ENCODE measurements at regions not wholly inside any gene's neighbourhood (a gene's known extent, or its start where the extent isn't known, plus 50 kb on each side); places are given as distances from the start of the nearest gene placed in this dataset.
"Not testable (repeated sequence)": the region's sequence is repeated elsewhere in the genome, so short reads cannot be mapped to it uniquely, and the experiment has no call there.

DNA sequence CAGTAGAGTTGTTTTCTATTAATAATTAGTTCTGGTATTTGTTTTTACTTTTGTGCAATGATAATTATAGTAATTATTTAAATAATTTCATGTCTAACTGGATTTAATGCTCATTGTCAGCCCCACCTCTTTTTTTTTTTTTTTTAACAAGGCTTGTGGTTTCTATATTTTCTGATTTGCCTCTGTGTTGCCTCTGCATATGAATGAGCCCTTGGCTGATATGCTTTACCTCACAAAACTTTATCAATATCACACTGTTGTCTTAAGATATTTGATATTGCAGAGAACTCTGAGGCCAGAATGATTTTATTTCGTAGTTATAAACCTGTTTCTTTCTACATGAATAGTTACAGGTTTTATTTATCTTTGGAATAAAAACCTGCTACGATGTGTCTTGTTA, 116.2 kb upstream of the ATP2B1 start:
- DNase-seq (ENCODE audit: low read depth) = no peak
- no peak for TF ChIP-seq CTCF (IDR thresholded peaks at IDR 0.05; ENCODE audit: control insufficient read depth, extremely low read depth, insufficient read depth)
- no peak overlapping the region for H3K4me3 ChIP-seq (ENCODE audit: low read depth, low read length)

GRCh38 chr12:89822992-89823391, 114.4 kb upstream of the ATP2B1 start:
- not testable (repeated sequence) for H3K4me3 ChIP-seq (ENCODE audit: low read depth, low read length); DNase-seq (ENCODE audit: low read depth)

- DNase-seq (ENCODE audit: low read depth) = no peak
- TF ChIP-seq CTCF (IDR thresholded peaks at IDR 0.05; ENCODE audit: control insufficient read depth, extremely low read depth, insufficient read depth) = no peak
- no peak overlapping the region for H3K4me3 ChIP-seq (ENCODE audit: low read depth, low read length)
Measured at GRCh38 chr12:89821896-89822295, 113.3 kb upstream of the ATP2B1 start.

- DNase-seq (ENCODE audit: low read depth) = no peak
- no peak overlapping the region for H3K4me3 ChIP-seq (ENCODE audit: low read depth, low read length)
- TF ChIP-seq CTCF (IDR thresholded peaks at IDR 0.05; ENCODE audit: control insufficient read depth, extremely low read depth, insufficient read depth) = no peak
Measured at GRCh38 chr12:89817501-89818226, 109.0 kb upstream of the ATP2B1 start.

DNA sequence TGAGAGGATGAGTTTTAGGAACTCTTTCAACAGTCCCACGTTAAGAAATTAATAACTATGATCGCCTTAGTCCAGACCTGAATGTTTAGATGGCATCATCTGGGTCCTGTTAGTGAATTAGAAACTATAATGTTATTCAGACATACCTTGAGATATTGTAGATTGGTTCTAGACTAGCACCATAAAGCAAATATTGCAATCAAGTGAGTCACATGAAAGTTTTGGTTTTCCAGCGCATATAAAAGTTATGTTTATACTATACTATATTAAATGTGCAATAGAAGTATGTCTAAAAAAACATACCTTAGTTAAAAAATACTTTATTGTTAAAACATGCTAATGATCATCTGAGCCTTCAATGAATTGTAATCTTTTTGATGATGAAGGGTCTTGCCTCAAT, 106.6 kb upstream of the ATP2B1 start:
- DNase-seq (ENCODE audit: low read depth) = no peak
- no peak overlapping the region for H3K4me3 ChIP-seq (ENCODE audit: low read depth, low read length)
- TF ChIP-seq CTCF (IDR thresholded peaks at IDR 0.05; ENCODE audit: control insufficient read depth, extremely low read depth, insufficient read depth) = no peak

GRCh38 chr12:89803412-89803811, 94.8 kb upstream of the ATP2B1 start:
- H3K4me3 ChIP-seq (ENCODE audit: low read depth, low read length) = no peak overlapping the region
- no peak for TF ChIP-seq CTCF (IDR thresholded peaks at IDR 0.05; ENCODE audit: control insufficient read depth, extremely low read depth, insufficient read depth)
- no peak for DNase-seq (ENCODE audit: low read depth)

DNA sequence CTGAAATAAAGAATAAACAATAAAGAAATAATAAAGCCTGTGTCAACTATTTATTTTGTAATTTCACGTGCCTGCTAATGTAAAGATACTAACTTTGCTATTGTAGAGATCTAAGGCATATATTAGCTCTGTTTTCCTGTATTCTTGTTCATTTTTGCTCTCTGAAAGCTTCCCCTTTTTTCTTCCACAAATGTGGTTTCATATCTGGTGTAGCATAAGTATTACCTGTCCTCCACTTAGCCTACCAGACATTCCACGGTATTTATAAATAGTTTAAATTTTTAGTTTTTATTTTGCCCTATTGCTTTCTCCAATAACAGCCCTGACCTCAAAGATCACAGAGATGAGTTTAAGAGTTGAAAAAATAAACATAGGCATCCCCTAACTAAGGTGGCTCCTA, 92.6 kb upstream of the ATP2B1 start:
- no peak for TF ChIP-seq CTCF (IDR thresholded peaks at IDR 0.05; ENCODE audit: control insufficient read depth, extremely low read depth, insufficient read depth)
- no peak for DNase-seq (ENCODE audit: low read depth)

More for the DNA sequence above, 92.6 kb upstream of the ATP2B1 start:
- no peak overlapping the region for H3K4me3 ChIP-seq (ENCODE audit: low read depth, low read length)

Data from LNCaP clone FGC (cell line).